Fibroblast of the aortic adventitia (primary cell): ENCODE measurements at regions not wholly inside any gene's neighbourhood (a gene's known extent, or its start where the extent isn't known, plus 50 kb on each side); places are given as distances from the start of the nearest gene placed in this dataset.

Experiments used
- DNase-seq: peaks from one replicate; pipeline ENCODE4 v3.0.0-alpha.2; 2010; ENCODE audit warnings: low read depth
- H3K4me3 ChIP-seq: 2 replicates; pipeline ENCODE4 v1.5.1; 2011; ENCODE audit warnings: low read depth, mild to moderate bottlenecking, control low read depth, low read length, moderate library complexity
- TF ChIP-seq, protein P1 (sequence below): IDR thresholded peaks from 2 replicates; pipeline ENCODE4 v1.5.1; 2011; ENCODE audit warnings: mild to moderate bottlenecking, low read length, control low read depth, inconsistent platforms; ENCODE audit not compliant: insufficient read depth

DNA sequence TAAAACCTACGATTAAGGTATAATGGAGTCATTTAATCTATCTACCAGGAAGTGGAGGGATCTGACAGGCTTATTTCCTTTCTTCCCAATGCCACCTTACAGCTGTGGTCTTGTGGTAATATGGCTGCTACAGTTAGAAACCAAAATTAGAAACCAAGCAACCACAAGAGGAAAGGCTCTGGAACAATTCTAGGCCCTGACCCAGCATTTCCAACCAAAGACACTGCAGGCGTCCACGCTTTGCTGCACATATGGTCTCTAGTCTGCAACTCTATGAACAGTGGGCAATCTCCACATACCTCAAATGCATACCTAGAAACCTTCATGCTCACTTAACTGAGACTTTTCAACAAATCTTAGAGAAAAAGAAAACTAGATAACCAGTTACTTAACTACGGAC is 339.1 kb downstream of the NFIB start:
- no peak for DNase-seq
- H3K4me3 ChIP-seq, result no peak overlapping the region

DNA sequence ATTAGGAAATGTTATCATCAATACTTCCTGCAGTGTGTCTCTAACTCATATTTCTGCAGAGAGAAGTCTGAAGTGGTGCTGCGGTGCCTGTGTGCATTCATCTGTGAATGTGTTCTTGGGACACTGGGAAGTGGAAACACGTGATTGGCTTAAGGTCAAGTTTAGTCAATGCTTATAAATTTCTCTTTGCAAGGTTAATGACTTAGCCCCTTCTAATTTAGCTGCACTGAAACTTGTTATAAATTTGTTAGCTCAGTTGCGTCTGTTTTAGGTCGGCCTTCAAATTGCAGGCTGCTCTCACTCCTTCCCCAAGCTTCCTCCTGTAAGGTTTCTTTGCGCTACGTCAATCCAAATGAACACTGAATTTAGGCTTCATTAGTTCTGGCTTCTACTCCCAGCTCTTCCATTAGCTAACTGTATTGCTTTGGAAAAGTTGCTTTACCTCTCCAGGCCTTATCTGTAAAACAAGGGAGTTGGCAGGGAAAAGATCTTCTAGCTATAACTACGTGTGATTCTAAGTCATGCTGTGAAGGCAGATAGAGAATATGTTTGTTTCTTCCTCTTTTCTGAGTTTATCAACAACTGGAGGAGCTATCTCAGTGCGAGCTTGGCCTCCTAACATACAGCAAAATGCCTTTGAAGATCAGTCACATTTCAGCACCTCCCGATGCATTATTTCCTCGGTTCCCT is 341.8 kb downstream of the NFIB start:
- DNase-seq, result no peak
- H3K4me3 ChIP-seq, result no peak overlapping the region
- TF ChIP-seq, protein P1, sequence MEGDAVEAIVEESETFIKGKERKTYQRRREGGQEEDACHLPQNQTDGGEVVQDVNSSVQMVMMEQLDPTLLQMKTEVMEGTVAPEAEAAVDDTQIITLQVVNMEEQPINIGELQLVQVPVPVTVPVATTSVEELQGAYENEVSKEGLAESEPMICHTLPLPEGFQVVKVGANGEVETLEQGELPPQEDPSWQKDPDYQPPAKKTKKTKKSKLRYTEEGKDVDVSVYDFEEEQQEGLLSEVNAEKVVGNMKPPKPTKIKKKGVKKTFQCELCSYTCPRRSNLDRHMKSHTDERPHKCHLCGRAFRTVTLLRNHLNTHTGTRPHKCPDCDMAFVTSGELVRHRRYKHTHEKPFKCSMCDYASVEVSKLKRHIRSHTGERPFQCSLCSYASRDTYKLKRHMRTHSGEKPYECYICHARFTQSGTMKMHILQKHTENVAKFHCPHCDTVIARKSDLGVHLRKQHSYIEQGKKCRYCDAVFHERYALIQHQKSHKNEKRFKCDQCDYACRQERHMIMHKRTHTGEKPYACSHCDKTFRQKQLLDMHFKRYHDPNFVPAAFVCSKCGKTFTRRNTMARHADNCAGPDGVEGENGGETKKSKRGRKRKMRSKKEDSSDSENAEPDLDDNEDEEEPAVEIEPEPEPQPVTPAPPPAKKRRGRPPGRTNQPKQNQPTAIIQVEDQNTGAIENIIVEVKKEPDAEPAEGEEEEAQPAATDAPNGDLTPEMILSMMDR, result no peak

More for the DNA sequence above, 339.1 kb downstream of the NFIB start:
- TF ChIP-seq, protein P1, result no peak

DNA sequence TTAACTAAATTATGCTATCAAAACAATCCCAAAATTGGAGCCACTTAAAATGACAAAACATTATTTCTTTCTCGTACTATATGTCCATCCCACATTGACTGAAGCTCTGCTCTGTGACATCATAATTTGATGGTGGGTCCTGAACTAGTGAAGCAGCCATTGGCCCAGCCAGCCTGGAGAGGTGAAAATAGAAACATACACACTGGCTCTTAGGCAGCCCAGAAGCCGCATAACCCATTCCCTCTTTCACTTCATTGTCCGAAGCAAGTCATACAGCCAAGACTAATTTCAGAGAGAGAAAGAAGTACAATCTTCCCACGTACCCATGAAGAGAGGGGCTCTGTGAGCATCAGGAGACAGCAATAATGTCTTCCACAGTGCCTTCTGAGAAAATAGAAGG is 342.5 kb downstream of the NFIB start:
- TF ChIP-seq, protein P1, result no peak
- no peak overlapping the region for H3K4me3 ChIP-seq
- DNase-seq, result no peak

DNA sequence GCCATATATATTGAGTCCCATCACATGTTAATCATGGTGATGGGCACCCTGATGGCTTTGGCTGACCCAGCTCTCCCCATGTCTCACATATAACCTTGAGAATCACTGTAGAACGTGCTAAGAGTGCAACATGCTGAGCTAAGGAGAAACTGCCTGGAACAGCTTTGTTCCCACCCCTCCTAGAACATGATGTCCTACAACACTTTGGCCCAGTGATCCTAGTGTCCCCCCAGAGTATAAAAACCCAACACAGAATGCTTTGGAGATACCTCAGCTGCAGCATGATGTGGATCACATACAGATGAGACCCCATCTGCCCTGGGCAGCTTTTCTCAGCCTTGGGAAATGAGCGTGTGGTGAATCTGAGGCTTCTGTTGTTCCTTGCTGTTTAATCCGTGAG is 343.5 kb downstream of the NFIB start:
- no peak overlapping the region for H3K4me3 ChIP-seq
- TF ChIP-seq, protein P1, result no peak
- no peak for DNase-seq

DNA sequence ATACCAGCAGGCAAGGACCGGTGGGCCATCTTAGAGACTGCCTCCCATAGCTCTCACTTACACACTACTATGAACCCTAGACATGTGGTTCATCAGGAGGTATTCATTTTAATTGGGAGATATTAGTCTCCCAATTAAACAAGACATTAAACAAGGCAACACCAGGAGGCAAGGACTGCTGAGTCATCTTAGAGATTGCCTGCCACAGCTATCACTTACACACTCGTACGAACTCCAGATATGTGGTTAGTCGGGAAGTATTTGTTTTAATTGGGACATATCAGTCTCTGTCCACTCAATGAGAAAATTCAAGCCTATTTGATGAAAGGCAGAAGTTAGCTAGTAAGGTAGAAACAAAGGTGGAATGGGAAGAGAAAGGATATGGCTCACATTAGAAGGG is 343.9 kb downstream of the NFIB start:
- no peak overlapping the region for H3K4me3 ChIP-seq
- DNase-seq, result no peak
- TF ChIP-seq, protein P1, result no peak

DNA sequence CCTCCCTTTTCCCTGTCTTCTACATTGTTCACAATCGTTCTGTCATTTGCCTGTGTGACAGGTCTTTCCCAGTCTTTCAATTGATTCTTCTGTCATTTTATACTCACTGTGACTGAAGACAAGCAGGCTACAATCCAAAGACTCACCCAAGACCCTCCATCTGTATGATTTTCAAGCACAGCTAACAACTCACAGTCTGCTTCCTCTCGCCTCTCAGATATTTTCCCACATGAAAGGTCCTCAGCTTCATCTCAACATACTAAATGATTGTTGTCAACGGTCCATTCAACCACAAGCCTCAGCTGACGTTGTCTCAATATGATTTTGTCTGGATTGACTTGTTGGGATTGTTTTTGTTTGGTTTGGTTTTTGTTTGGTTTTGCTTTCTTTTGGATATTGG is 346.5 kb downstream of the NFIB start:
- TF ChIP-seq, protein P1, result no peak

DNA sequence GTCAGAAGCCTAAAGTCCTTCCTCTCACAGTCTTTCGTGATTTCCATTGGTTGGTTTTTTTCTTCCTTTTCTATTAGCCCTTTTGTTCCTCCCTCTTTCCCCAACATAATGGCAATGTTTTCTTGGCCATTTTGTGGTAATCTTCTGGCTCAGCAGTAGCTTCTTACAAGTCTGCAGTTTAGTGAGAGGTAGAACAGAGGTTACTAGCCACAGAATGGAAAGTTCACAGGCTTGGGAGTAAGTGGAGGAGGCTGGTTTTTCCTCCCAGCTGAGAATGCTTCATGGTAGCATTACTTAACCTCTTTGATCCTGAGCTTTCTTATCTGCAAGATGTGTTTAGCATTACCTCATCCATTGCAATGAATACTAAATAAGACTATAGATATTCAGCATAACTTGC is 346.9 kb downstream of the NFIB start:
- no peak overlapping the region for H3K4me3 ChIP-seq
- DNase-seq, result peak; percentile 24
- TF ChIP-seq, protein P1, result no peak

More for the DNA sequence above, 346.5 kb downstream of the NFIB start:
- DNase-seq, result no peak
- no peak overlapping the region for H3K4me3 ChIP-seq
